ENCODE measurements at regions not wholly inside any gene's neighbourhood (a gene's known extent, or its start where the extent isn't known, plus 50 kb on each side); places are given as distances from the start of the nearest gene placed in this dataset.

- TF ChIP-seq, protein P1, sequence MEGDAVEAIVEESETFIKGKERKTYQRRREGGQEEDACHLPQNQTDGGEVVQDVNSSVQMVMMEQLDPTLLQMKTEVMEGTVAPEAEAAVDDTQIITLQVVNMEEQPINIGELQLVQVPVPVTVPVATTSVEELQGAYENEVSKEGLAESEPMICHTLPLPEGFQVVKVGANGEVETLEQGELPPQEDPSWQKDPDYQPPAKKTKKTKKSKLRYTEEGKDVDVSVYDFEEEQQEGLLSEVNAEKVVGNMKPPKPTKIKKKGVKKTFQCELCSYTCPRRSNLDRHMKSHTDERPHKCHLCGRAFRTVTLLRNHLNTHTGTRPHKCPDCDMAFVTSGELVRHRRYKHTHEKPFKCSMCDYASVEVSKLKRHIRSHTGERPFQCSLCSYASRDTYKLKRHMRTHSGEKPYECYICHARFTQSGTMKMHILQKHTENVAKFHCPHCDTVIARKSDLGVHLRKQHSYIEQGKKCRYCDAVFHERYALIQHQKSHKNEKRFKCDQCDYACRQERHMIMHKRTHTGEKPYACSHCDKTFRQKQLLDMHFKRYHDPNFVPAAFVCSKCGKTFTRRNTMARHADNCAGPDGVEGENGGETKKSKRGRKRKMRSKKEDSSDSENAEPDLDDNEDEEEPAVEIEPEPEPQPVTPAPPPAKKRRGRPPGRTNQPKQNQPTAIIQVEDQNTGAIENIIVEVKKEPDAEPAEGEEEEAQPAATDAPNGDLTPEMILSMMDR (conservative IDR thresholded peaks at IDR 0.05; ENCODE audit: low read length) = no peak
- no peak for TF ChIP-seq EZH2phosphoT487 (IDR thresholded peaks at IDR 0.05; ENCODE audit: borderline replicate concordance)
Measured at GRCh38 chr2:121161272-121161671, 123.7 kb downstream of the TFCP2L1 start.
